Endodermal cell (in vitro differentiated cells): ENCODE measurements at regions not wholly inside any gene's neighbourhood (a gene's known extent, or its start where the extent isn't known, plus 50 kb on each side); places are given as distances from the start of the nearest gene placed in this dataset.

Source experiments
- DNase-seq: peaks from one replicate; pipeline ENCODE4 v3.0.0-alpha.2; 2017
- H3K27ac ChIP-seq: 2 replicates; pipeline ENCODE4 v1.5.1; 2013; ENCODE audit warnings: mild to moderate bottlenecking, low read depth, low read length, moderate library complexity
- H3K27me3 ChIP-seq: 2 replicates; pipeline ENCODE4 v1.6.1; 2013; ENCODE audit warnings: mild to moderate bottlenecking, low read length, moderate library complexity; ENCODE audit not compliant: insufficient read depth, control insufficient read depth, poor library complexity, severe bottlenecking
- H3K36me3 ChIP-seq: 2 replicates; pipeline ENCODE4 v1.7.0; 2013; ENCODE audit warnings: mild to moderate bottlenecking, low read length, moderate library complexity; ENCODE audit not compliant: control insufficient read depth, insufficient read depth
- H3K4me1 ChIP-seq: one replicate; pipeline ENCODE4 v1.7.0; 2013; ENCODE audit warnings: low read length; ENCODE audit not compliant: control insufficient read depth, insufficient read depth
- H3K4me3 ChIP-seq: 2 replicates; pipeline ENCODE4 v1.5.1; 2013; ENCODE audit warnings: mild to moderate bottlenecking, low read length, moderate library complexity
- H3K9ac ChIP-seq: 2 replicates; pipeline ENCODE4 v1.6.1; 2013; ENCODE audit warnings: mild to moderate bottlenecking, low read length, moderate library complexity; ENCODE audit not compliant: poor library complexity, severe bottlenecking; ENCODE audit errors: extremely low read depth
- H3K9me3 ChIP-seq: 2 replicates; pipeline ENCODE4 v1.6.1; 2013; ENCODE audit warnings: mild to moderate bottlenecking, low read length, moderate library complexity; ENCODE audit not compliant: control insufficient read depth
- H3K27ac Mint-ChIP-seq: 2 replicates; pipeline ENCODE4 v1.8.0; 2020; ENCODE audit warnings: mixed read lengths
- H3K27me3 Mint-ChIP-seq: 2 replicates; pipeline ENCODE4 v1.8.0; 2021; ENCODE audit warnings: mild to moderate bottlenecking, mixed read lengths; ENCODE audit not compliant: insufficient read depth
- H3K36me3 Mint-ChIP-seq: 2 replicates; pipeline ENCODE4 v1.8.0; 2020; ENCODE audit warnings: low read depth, mixed read lengths
- H3K4me1 Mint-ChIP-seq: 2 replicates; pipeline ENCODE4 v1.8.0; 2020; ENCODE audit warnings: mixed read lengths
- H3K4me3 Mint-ChIP-seq: 2 replicates; pipeline ENCODE4 v1.8.0; 2020; ENCODE audit warnings: mild to moderate bottlenecking, moderate library complexity, mixed read lengths
- H3K9me3 Mint-ChIP-seq: 2 replicates; pipeline ENCODE4 v1.8.0; 2020; ENCODE audit warnings: mild to moderate bottlenecking, mixed read lengths
- WGBS, 2 experiments: methylation state at CpG; one replicate each; pipeline versions ENCODE4 v1.1.5 to v1.1.7; 2013; ENCODE audit warnings: missing lambda C conversion rate in 2 of 2, mixed read lengths in 1 of 2; ENCODE audit not compliant: insufficient coverage in 1 of 2, insufficient read length in 1 of 2; 5-methylcytosine and 5-hydroxymethylcytosine counted together
- TF ChIP-seq, protein P1 (sequence below): fragments of 200-600 bp; sonication (generic); conservative IDR thresholded peaks from 2 replicates; pipeline ENCODE4 v1.5.0; 2021; ENCODE audit warnings: antibody characterized with exemption, mild to moderate bottlenecking

- peaks cover 13% of the 10 kb centered on the region for H3K36me3 Mint-ChIP-seq
Measured at GRCh38 chr7:114206688-114207087, 207.9 kb upstream of the FOXP2 start.

DNA sequence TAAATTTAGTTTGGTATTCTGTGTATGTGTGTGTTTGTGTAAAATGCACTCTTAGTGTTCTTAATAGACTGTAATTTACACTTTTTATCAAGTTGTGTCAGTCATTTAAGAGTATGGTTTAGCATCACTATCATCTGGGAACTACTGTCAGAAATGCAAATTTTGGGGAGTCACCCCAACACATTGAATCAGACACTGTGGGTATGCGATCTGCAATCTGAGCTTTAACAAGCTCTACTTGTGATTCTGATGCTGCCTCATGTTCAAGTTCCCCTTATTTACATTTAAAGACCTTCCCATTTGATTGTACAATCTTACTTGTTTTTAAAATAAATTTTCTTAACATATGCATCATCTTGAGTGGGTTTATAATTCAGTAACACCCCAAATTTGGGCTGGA is 218.1 kb upstream of the FOXP2 start:
- Histone ChIP-seq H3K27me3 (no peaks in the 10 kb centered on the region), H3K4me1 (no peaks in the 10 kb centered on the region), H3K9ac (no peak overlapping the region), H3K4me3 (no peak overlapping the region), H3K27ac (no peak overlapping the region), H3K9me3 (no peaks in the 10 kb centered on the region), H3K36me3 (no peaks in the 10 kb centered on the region)
- 85 to 100% methylated on average over 1 of the region's 1 CpG for WGBS, 2 experiments
- no peak overlapping the region for H3K4me3 Mint-ChIP-seq
- H3K36me3 Mint-ChIP-seq = peaks cover 2% of the 10 kb centered on the region
- no peaks in the 10 kb centered on the region for H3K9me3 Mint-ChIP-seq
- H3K27ac Mint-ChIP-seq = no peak overlapping the region
- H3K4me1 Mint-ChIP-seq = peaks cover 4% of the 10 kb centered on the region
- no peaks in the 10 kb centered on the region for H3K27me3 Mint-ChIP-seq
- TF ChIP-seq, protein P1, sequence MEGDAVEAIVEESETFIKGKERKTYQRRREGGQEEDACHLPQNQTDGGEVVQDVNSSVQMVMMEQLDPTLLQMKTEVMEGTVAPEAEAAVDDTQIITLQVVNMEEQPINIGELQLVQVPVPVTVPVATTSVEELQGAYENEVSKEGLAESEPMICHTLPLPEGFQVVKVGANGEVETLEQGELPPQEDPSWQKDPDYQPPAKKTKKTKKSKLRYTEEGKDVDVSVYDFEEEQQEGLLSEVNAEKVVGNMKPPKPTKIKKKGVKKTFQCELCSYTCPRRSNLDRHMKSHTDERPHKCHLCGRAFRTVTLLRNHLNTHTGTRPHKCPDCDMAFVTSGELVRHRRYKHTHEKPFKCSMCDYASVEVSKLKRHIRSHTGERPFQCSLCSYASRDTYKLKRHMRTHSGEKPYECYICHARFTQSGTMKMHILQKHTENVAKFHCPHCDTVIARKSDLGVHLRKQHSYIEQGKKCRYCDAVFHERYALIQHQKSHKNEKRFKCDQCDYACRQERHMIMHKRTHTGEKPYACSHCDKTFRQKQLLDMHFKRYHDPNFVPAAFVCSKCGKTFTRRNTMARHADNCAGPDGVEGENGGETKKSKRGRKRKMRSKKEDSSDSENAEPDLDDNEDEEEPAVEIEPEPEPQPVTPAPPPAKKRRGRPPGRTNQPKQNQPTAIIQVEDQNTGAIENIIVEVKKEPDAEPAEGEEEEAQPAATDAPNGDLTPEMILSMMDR = no peak
- DNase-seq = no peak

More at GRCh38 chr7:114206688-114207087, 207.9 kb upstream of the FOXP2 start:
- Histone ChIP-seq H3K4me1 (no peaks in the 10 kb centered on the region), H3K36me3 (no peaks in the 10 kb centered on the region), H3K27ac (no peak overlapping the region), H3K9me3 (no peaks in the 10 kb centered on the region), H3K4me3 (no peak overlapping the region), H3K27me3 (no peaks in the 10 kb centered on the region), H3K9ac (no peak overlapping the region)
- WGBS, 2 experiments = 91% methylated on average over 1 of the region's 1 CpG; no CpG with 5 or more reads in 1 of the 2 experiments
- Mint-ChIP-seq H3K27ac (no peak overlapping the region), H3K4me1 (peaks cover 14% of the 10 kb centered on the region), H3K9me3 (peaks cover 6% of the 10 kb centered on the region), H3K4me3 (no peak overlapping the region), H3K27me3 (no peaks in the 10 kb centered on the region)
- TF ChIP-seq, protein P1 = no peak
- DNase-seq = no peak

DNA sequence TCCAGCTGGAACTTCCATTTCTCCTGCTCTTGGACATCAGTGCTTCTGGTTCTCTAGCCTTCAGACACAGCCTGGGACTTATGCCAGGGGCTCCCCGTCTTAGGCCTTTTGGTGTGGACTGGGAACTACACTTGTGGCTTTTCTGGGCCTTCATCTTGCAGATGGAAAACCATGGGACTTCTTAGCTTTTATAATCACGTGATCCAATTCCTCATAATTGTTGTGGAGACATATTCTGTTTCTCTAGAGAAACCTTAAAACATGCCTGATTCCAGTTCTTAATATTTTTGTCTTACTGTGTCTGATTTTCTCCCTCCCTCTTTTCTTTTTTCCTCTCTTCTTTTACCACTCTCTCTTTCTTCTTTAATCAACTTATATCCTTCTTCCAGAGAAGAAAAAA is 224.2 kb upstream of the FOXP2 start:
- TF ChIP-seq, protein P1 = no peak
- Histone ChIP-seq H3K4me1 (no peaks in the 10 kb centered on the region), H3K36me3 (no peaks in the 10 kb centered on the region), H3K9ac (no peak overlapping the region), H3K27me3 (no peaks in the 10 kb centered on the region), H3K9me3 (no peaks in the 10 kb centered on the region), H3K27ac (no peak overlapping the region), H3K4me3 (no peak overlapping the region)
- H3K4me1 Mint-ChIP-seq = peaks cover 4% of the 10 kb centered on the region
- 83 to 95% methylated on average over 1 to 2 of the region's 2 CpGs for WGBS, 2 experiments
- H3K36me3 Mint-ChIP-seq = no peaks in the 10 kb centered on the region
- H3K4me3 Mint-ChIP-seq = no peak overlapping the region
- H3K27me3 Mint-ChIP-seq = no peaks in the 10 kb centered on the region
- H3K27ac Mint-ChIP-seq = no peak overlapping the region
- no peaks in the 10 kb centered on the region for H3K9me3 Mint-ChIP-seq
- no peak for DNase-seq
